Thymus (tissue), 11 donors: ENCODE measurements at regions not wholly inside any gene's neighbourhood (a gene's known extent, or its start where the extent isn't known, plus 50 kb on each side); places are given as distances from the start of the nearest gene placed in this dataset.
A peak's percentile ranks its signal among the peaks of the same experiment; 100 is the strongest.

Experiments
- DNase-seq, 9 donors: peaks; one replicate each; pipeline ENCODE4 v3.0.0-alpha.2; 2013; ENCODE audit warnings: low spot score in 9 of 9, low read depth in 6 of 9, missing footprints in 1 of 9
- H3K27ac ChIP-seq, 2 donors: one replicate each; pipeline ENCODE4 v1.5.1; 2013; ENCODE audit warnings: control low read depth in 1 of 2, low read depth in 1 of 2, low read length in 1 of 2, mild to moderate bottlenecking in 1 of 2, moderate library complexity in 1 of 2
- H3K27me3 ChIP-seq, 2 donors: one replicate each; pipeline ENCODE4 v1.5.1; 2013; ENCODE audit warnings: low read length in 1 of 2; ENCODE audit not compliant: control insufficient read depth in 2 of 2, insufficient read depth in 1 of 2
- H3K36me3 ChIP-seq, 2 donors: one replicate each; pipeline ENCODE4 v1.5.1; 2013; ENCODE audit warnings: low read length in 1 of 2, mild to moderate bottlenecking in 1 of 2, moderate library complexity in 1 of 2; ENCODE audit not compliant: control insufficient read depth in 2 of 2, insufficient read depth in 2 of 2
- H3K4me1 ChIP-seq, 2 donors: one replicate each; pipeline ENCODE4 v1.5.1; 2013; ENCODE audit warnings: low read length in 2 of 2; ENCODE audit not compliant: control insufficient read depth in 2 of 2, insufficient read depth in 2 of 2
- H3K4me3 ChIP-seq, 2 donors: one replicate each; pipeline ENCODE4 v1.5.1; 2013; ENCODE audit warnings: low read length in 2 of 2, control low read depth in 1 of 2, mild to moderate bottlenecking in 1 of 2
- H3K9me3 ChIP-seq, 2 donors: one replicate each; pipeline ENCODE4 v1.5.1; 2013; ENCODE audit warnings: low read length in 1 of 2, mild to moderate bottlenecking in 1 of 2; ENCODE audit not compliant: control insufficient read depth in 2 of 2, insufficient read depth in 1 of 2
- WGBS: extraction: QIAGEN DNeasy Blood & Tissue Kit; methylation state at CpG from one replicate; pipeline ENCODE4 v1.1.7; 2013; 5-methylcytosine and 5-hydroxymethylcytosine counted together
- donor health status: healthy.

- Histone ChIP-seq H3K27me3 (no peaks in the 10 kb centered on the region), H3K36me3 (no peaks in the 10 kb centered on the region), H3K4me3 (no peak overlapping the region), H3K27ac (no peak overlapping the region), H3K9me3 (peaks cover 0 to 10% of the 10 kb centered on the region in 2 donors), H3K4me1 (peaks cover 9 to 18% of the 10 kb centered on the region in 2 donors)
- no peak for DNase-seq
- WGBS: 87% methylated on average over 17 of the region's 17 CpGs
These were observed 94.4 kb upstream of the INSIG1 start for GRCh38 chr7:155203059-155203881.

- Histone ChIP-seq H3K9me3 (peaks cover 0 to 6% of the 10 kb centered on the region in 2 donors), H3K27me3 (peaks cover 0 to 1% of the 10 kb centered on the region in 2 donors), H3K27ac (no peak overlapping the region), H3K4me3 (no peak overlapping the region), H3K4me1 (peaks cover 9 to 18% of the 10 kb centered on the region in 2 donors), H3K36me3 (no peaks in the 10 kb centered on the region)
- DNase-seq: no peak
- 93% methylated on average over 14 of the region's 14 CpGs for WGBS
These were observed 93.6 kb upstream of the INSIG1 start for GRCh38 chr7:155203882-155204691.

GRCh38 chr7:155204744-155205367 lies 92.8 kb upstream of the INSIG1 start:
- no peaks in the 10 kb centered on the region for H3K36me3 ChIP-seq
- peaks cover 9 to 22% of the 10 kb centered on the region in 2 donors for H3K4me1 ChIP-seq
- peaks cover 0 to 4% of the 10 kb centered on the region in 2 donors for H3K27me3 ChIP-seq
- peaks cover 0 to 6% of the 10 kb centered on the region in 2 donors for H3K9me3 ChIP-seq
- peak overlapping the region in 1 of 2 donors; percentile 42 for H3K4me3 ChIP-seq
- WGBS: 63% methylated on average over 14 of the region's 14 CpGs
- no peak for DNase-seq
- H3K27ac ChIP-seq: no peak overlapping the region

GRCh38 chr7:155205368-155206317 lies 92.0 kb upstream of the INSIG1 start:
- Histone ChIP-seq H3K9me3 (peaks cover 0 to 6% of the 10 kb centered on the region in 2 donors), H3K4me3 (peak overlapping the region; percentile 28 to 42), H3K27me3 (peaks cover 0 to 10% of the 10 kb centered on the region in 2 donors), H3K4me1 (peaks cover 15 to 30% of the 10 kb centered on the region in 2 donors), H3K36me3 (no peaks in the 10 kb centered on the region), H3K27ac (peak overlapping the region; percentile 72 to 78)
- WGBS: 9% methylated on average over 33 of the region's 33 CpGs
- peak; percentile 40 to 87 (median 60) for DNase-seq

- Histone ChIP-seq H3K4me3 (no peak overlapping the region), H3K27ac (peak overlapping the region; percentile 46 to 78), H3K36me3 (no peaks in the 10 kb centered on the region), H3K27me3 (peaks cover 0 to 10% of the 10 kb centered on the region in 2 donors), H3K9me3 (peaks cover 0 to 6% of the 10 kb centered on the region in 2 donors), H3K4me1 (peaks cover 17 to 37% of the 10 kb centered on the region in 2 donors)
- peak in 3 of 9 donors; percentile 8 to 59 (median 39) for DNase-seq
- 21% methylated on average over 20 of the region's 20 CpGs for WGBS
These were observed 91.2 kb upstream of the INSIG1 start for GRCh38 chr7:155206318-155207020.

- DNase-seq: no peak
- Histone ChIP-seq H3K36me3 (no peaks in the 10 kb centered on the region), H3K27ac (no peak overlapping the region), H3K27me3 (peaks cover 0 to 10% of the 10 kb centered on the region in 2 donors), H3K9me3 (peaks cover 0 to 6% of the 10 kb centered on the region in 2 donors), H3K4me1 (peaks cover 17 to 37% of the 10 kb centered on the region in 2 donors), H3K4me3 (no peak overlapping the region)
- WGBS: 82% methylated on average over 13 of the region's 13 CpGs
These were observed 90.2 kb upstream of the INSIG1 start for GRCh38 chr7:155207326-155208002.

GRCh38 chr7:155208681-155209477 lies 88.8 kb upstream of the INSIG1 start:
- Histone ChIP-seq H3K27ac (no peak overlapping the region), H3K27me3 (peaks cover 0 to 13% of the 10 kb centered on the region in 2 donors), H3K4me1 (peaks cover 17 to 37% of the 10 kb centered on the region in 2 donors), H3K36me3 (no peaks in the 10 kb centered on the region), H3K9me3 (peaks cover 0 to 6% of the 10 kb centered on the region in 2 donors), H3K4me3 (no peak overlapping the region)
- 95% methylated on average over 15 of the region's 15 CpGs for WGBS
- DNase-seq: no peak
